Transverse colon (tissue), 4 donors: ENCODE measurements at regions not wholly inside any gene's neighbourhood (a gene's known extent, or its start where the extent isn't known, plus 50 kb on each side); places are given as distances from the start of the nearest gene placed in this dataset.

ENCODE experiments used
- CTCF ChIP-seq, 5 experiments: fragments of 200-600 bp in 3 of 5; fragments of 450-650 bp in 2 of 5; sonication (generic) in 3 of 5; IDR thresholded peaks; 1 replicate in 2 of 5; 2 replicates in 3 of 5; pipeline ENCODE4 v1.5.1; 2016 to 2017; ENCODE audit warnings: antibody characterized with exemption in 5 of 5, inconsistent platforms in 3 of 5, mild to moderate bottlenecking in 2 of 5, moderate library complexity in 1 of 5
- EP300 ChIP-seq: sonication (generic); formaldehyde crosslinking; IDR thresholded peaks from one replicate; pipeline ENCODE4 v1.6.1; 2017; ENCODE audit warnings: antibody characterized with exemption, low read depth
- POLR2A ChIP-seq: fragments of 450-650 bp; IDR thresholded peaks from one replicate; pipeline ENCODE4 v1.6.1; 2016; ENCODE audit warnings: antibody characterized with exemption, mild to moderate bottlenecking, moderate library complexity
- POLR2AphosphoS5 ChIP-seq, 3 donors: sonication (generic); formaldehyde crosslinking; IDR thresholded peaks; one replicate each; pipeline ENCODE4 v1.6.1; 2016; ENCODE audit warnings: antibody characterized with exemption in 3 of 3

DNA sequence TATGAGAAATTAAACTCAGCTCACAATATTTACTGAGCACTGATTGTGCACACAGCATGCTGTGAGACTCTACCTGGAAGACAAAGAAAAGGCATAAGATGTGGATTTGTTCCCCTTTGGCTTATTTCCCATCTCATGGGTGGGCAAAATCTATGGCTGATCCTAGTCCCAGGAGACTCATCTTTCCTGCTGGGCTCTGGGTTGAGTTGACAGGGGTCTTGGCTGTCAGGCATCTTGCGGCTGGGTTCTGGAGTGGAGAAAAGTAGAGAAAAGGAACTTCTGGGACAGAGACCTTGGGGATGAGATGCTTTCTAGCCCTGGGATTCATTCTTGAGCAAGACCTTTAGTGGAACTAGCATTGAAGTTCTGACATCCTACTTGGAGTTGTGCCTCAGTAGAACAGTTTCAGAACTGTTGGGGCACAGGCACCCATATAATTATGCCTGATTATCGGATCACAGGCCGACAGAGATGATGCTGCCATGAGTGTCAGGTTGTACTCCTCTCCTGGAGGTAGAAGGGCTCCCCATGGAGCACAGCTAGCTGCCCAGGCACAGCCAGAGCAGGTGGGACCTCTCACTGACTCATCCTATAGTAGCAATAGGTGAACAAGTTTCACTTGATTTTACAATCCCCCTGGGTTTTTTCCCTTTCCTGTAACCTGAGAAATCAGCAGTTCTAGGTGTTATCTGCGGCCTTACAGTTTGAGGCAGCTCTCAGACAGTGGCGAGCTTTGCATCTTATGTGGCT, 260.9 kb downstream of the CYRIA start:
- no peak for TF ChIP-seq CTCF (IDR thresholded peaks at IDR 0.05)
- TF ChIP-seq EP300 = no peak
- TF ChIP-seq POLR2A = no peak
- TF ChIP-seq POLR2AphosphoS5 (IDR thresholded peaks at IDR 0.05) = no peak
